Natural killer cell treated with Interleukin-12 subunit alpha and Interleukin-12 subunit beta and Interleukin-15 and Interleukin-18, amount 100 ng/mL, for 72 hours (primary cell): ENCODE measurements at regions not wholly inside any gene's neighbourhood (a gene's known extent, or its start where the extent isn't known, plus 50 kb on each side); places are given as distances from the start of the nearest gene placed in this dataset.

Experiments
- ATAC-seq, 2 donors: fragments of 150-1000 bp; cut with Tn5 transposase in 1 of 2; sonication (Bioruptor Pico), chemical (Tn5 transposase) in 1 of 2; 2 replicates each; pipeline ENCODE4 v1.10.0; 2021
- DNase-seq: peaks from one replicate; pipeline ENCODE4 v3.0.0; 2022; ENCODE audit warnings: low spot score
- H3K27ac Mint-ChIP-seq, 2 donors: 1 replicate in 1 of 2; 2 replicates in 1 of 2; pipeline ENCODE4 v1.8.0; 2022; ENCODE audit warnings: mixed read lengths in 2 of 2, mild to moderate bottlenecking in 1 of 2, moderate library complexity in 1 of 2
- H3K27me3 Mint-ChIP-seq, 2 donors: 1 replicate in 1 of 2; 2 replicates in 1 of 2; pipeline ENCODE4 v1.8.0; 2022; ENCODE audit warnings: mixed read lengths in 2 of 2
- H3K36me3 Mint-ChIP-seq: one replicate; pipeline ENCODE4 v1.8.0; 2022; ENCODE audit warnings: mixed read lengths
- H3K4me1 Mint-ChIP-seq, 2 donors: 1 replicate in 1 of 2; 2 replicates in 1 of 2; pipeline ENCODE4 v1.8.0; 2022; ENCODE audit warnings: low read depth in 2 of 2, mixed read lengths in 2 of 2, mild to moderate bottlenecking in 1 of 2
- H3K4me3 Mint-ChIP-seq: one replicate; pipeline ENCODE4 v1.8.0; 2022; ENCODE audit warnings: mixed read lengths
- H3K9me3 Mint-ChIP-seq: 2 replicates; pipeline ENCODE4 v1.8.0; 2022; ENCODE audit warnings: mixed read lengths

- H3K36me3 Mint-ChIP-seq: no peaks in the 10 kb centered on the region
- no peaks in the 10 kb centered on the region for H3K27me3 Mint-ChIP-seq
- H3K4me3 Mint-ChIP-seq: no peak overlapping the region
- no peak for DNase-seq
- peak in 1 of 2 donors; percentile 74 for ATAC-seq
- no peaks in the 10 kb centered on the region for H3K4me1 Mint-ChIP-seq
- H3K27ac Mint-ChIP-seq: no peak overlapping the region
- H3K9me3 Mint-ChIP-seq: peaks cover 11% of the 10 kb centered on the region
Measured at GRCh38 chr6:24060982-24061754, 64.8 kb upstream of the NRSN1 start.

GRCh38 chr6:24064106-24064505, 61.9 kb upstream of the NRSN1 start:
- DNase-seq: no peak
- Mint-ChIP-seq H3K27me3 (no peaks in the 10 kb centered on the region), H3K4me3 (no peak overlapping the region), H3K36me3 (no peaks in the 10 kb centered on the region), H3K4me1 (no peaks in the 10 kb centered on the region), H3K27ac (no peak overlapping the region), H3K9me3 (peaks cover 16% of the 10 kb centered on the region)
- no peak for ATAC-seq

- H3K36me3 Mint-ChIP-seq: no peaks in the 10 kb centered on the region
- H3K4me3 Mint-ChIP-seq: no peak overlapping the region
- H3K4me1 Mint-ChIP-seq: no peaks in the 10 kb centered on the region
- no peak overlapping the region for H3K27ac Mint-ChIP-seq
- no peaks in the 10 kb centered on the region for H3K27me3 Mint-ChIP-seq
- ATAC-seq (no peak), DNase-seq (no peak)
- H3K9me3 Mint-ChIP-seq: peaks cover 21% of the 10 kb centered on the region
Measured at GRCh38 chr6:24064832-24065231, 61.2 kb upstream of the NRSN1 start.

- DNase-seq: no peak
- Mint-ChIP-seq H3K4me1 (no peaks in the 10 kb centered on the region), H3K27me3 (no peaks in the 10 kb centered on the region), H3K4me3 (no peak overlapping the region), H3K27ac (no peak overlapping the region), H3K9me3 (peaks cover 14% of the 10 kb centered on the region), H3K36me3 (no peaks in the 10 kb centered on the region)
- no peak for ATAC-seq
Measured at GRCh38 chr6:24069526-24069925, 56.5 kb upstream of the NRSN1 start.

GRCh38 chr6:24072038-24072746, 53.8 kb upstream of the NRSN1 start:
- peak in 1 of 2 donors; percentile 61 for ATAC-seq
- Mint-ChIP-seq H3K9me3 (peaks cover 14% of the 10 kb centered on the region), H3K4me3 (no peak overlapping the region), H3K36me3 (no peaks in the 10 kb centered on the region), H3K27ac (no peak overlapping the region), H3K27me3 (no peaks in the 10 kb centered on the region), H3K4me1 (no peaks in the 10 kb centered on the region)
- no peak for DNase-seq

GRCh38 chr6:24076011-24076410, 50.0 kb upstream of the NRSN1 start:
- peaks cover 0 to 8% of the 10 kb centered on the region in 2 donors for H3K27me3 Mint-ChIP-seq
- DNase-seq (no peak), ATAC-seq (no peak)
- H3K27ac Mint-ChIP-seq: no peak overlapping the region
- peaks cover 13% of the 10 kb centered on the region for H3K9me3 Mint-ChIP-seq
- H3K4me1 Mint-ChIP-seq: no peaks in the 10 kb centered on the region
- H3K36me3 Mint-ChIP-seq: no peaks in the 10 kb centered on the region
- H3K4me3 Mint-ChIP-seq: no peak overlapping the region
